ENCODE measurements at regions not wholly inside any gene's neighbourhood (a gene's known extent, or its start where the extent isn't known, plus 50 kb on each side); places are given as distances from the start of the nearest gene placed in this dataset.

- no peak overlapping the region for H3K4me2 ChIP-seq (ENCODE audit: low read length)
- H4K20me1 ChIP-seq (ENCODE audit: insufficient read depth) = no peaks in the 10 kb centered on the region
- no peak overlapping the region for H3K9ac ChIP-seq (ENCODE audit: low read length)
- no peak for TF ChIP-seq CTCF (IDR thresholded peaks at IDR 0.05; ENCODE audit: poor library complexity, severe bottlenecking)
- no peak for TF ChIP-seq MXI1 (conservative IDR thresholded peaks at IDR 0.05; ENCODE audit: poor library complexity, severe bottlenecking)
- no peak for TF ChIP-seq RAD21 (conservative IDR thresholded peaks at IDR 0.05)
- no peak for TF ChIP-seq EZH2 (IDR thresholded peaks at IDR 0.05; ENCODE audit: borderline replicate concordance, insufficient read depth, low read length, poor library complexity, severe bottlenecking)
- no peak for TF ChIP-seq REST (IDR thresholded peaks at IDR 0.05; ENCODE audit: borderline replicate concordance)
- TF ChIP-seq SMC3 (conservative IDR thresholded peaks at IDR 0.05; ENCODE audit: poor library complexity) = no peak
- TF ChIP-seq EP300 (conservative IDR thresholded peaks at IDR 0.05; ENCODE audit: poor library complexity, severe bottlenecking) = no peak
- TF ChIP-seq POLR2AphosphoS5 (IDR thresholded peaks at IDR 0.05) = no peak
- TF ChIP-seq TAF1 (IDR thresholded peaks at IDR 0.05; ENCODE audit: low read depth) = no peak
- H3K36me3 ChIP-seq (ENCODE audit: insufficient read depth, low read length) = no peaks in the 10 kb centered on the region
- no peak overlapping the region for H3K27ac ChIP-seq (ENCODE audit: low read length)
- H2AFZ ChIP-seq (ENCODE audit: low read depth, low read length) = no peak overlapping the region
- H3K4me3 ChIP-seq (ENCODE audit: low read length) = peak overlapping the region; percentile 71
- no peaks in the 10 kb centered on the region for H3K27me3 ChIP-seq (ENCODE audit: insufficient read depth, low read depth, low read length)
- no peaks in the 10 kb centered on the region for H3K9me2 ChIP-seq (ENCODE audit: insufficient read depth, low read length)
- H3F3A ChIP-seq (ENCODE audit: insufficient read depth, low read length, poor library complexity, severe bottlenecking) = no peaks in the 10 kb centered on the region
- H3K9me3 ChIP-seq (ENCODE audit: low read length) = no peaks in the 10 kb centered on the region
- H3K79me2 ChIP-seq (replicated peaks; ENCODE audit: insufficient read depth, low read length) = no peaks in the 10 kb centered on the region
Measured at GRCh38 chr7:101743995-101744360, 73.4 kb upstream of the CUX1 start.

- Histone ChIP-seq H3K4me2 (ENCODE audit: low read length) (no peak overlapping the region), H3K9me2 (ENCODE audit: insufficient read depth, low read length) (no peaks in the 10 kb centered on the region), H3K9me3 (ENCODE audit: low read length) (no peaks in the 10 kb centered on the region), H3K4me3 (ENCODE audit: low read length) (no peak overlapping the region), H3K36me3 (ENCODE audit: insufficient read depth, low read length) (no peaks in the 10 kb centered on the region), H2AFZ (ENCODE audit: low read depth, low read length) (no peak overlapping the region), H3K27ac (ENCODE audit: low read length) (no peak overlapping the region), H3F3A (ENCODE audit: insufficient read depth, low read length, poor library complexity, severe bottlenecking) (no peaks in the 10 kb centered on the region), H3K9ac (ENCODE audit: low read length) (no peak overlapping the region), H3K79me2 (replicated peaks; ENCODE audit: insufficient read depth, low read length) (no peaks in the 10 kb centered on the region), H3K27me3 (ENCODE audit: insufficient read depth, low read depth, low read length) (no peaks in the 10 kb centered on the region), H4K20me1 (ENCODE audit: insufficient read depth) (no peaks in the 10 kb centered on the region)
- no peak for TF ChIP-seq EP300 (conservative IDR thresholded peaks at IDR 0.05; ENCODE audit: poor library complexity, severe bottlenecking)
Measured at GRCh38 chr7:101744588-101744987, 72.8 kb upstream of the CUX1 start.

GRCh38 chr7:101746314-101746713, 71.1 kb upstream of the CUX1 start:
- H4K20me1 ChIP-seq (ENCODE audit: insufficient read depth) = no peaks in the 10 kb centered on the region
- no peak overlapping the region for H3K9ac ChIP-seq (ENCODE audit: low read length)
- H3K79me2 ChIP-seq (replicated peaks; ENCODE audit: insufficient read depth, low read length) = no peaks in the 10 kb centered on the region
- no peaks in the 10 kb centered on the region for H3K9me2 ChIP-seq (ENCODE audit: insufficient read depth, low read length)
- no peaks in the 10 kb centered on the region for H3F3A ChIP-seq (ENCODE audit: insufficient read depth, low read length, poor library complexity, severe bottlenecking)
- H3K9me3 ChIP-seq (ENCODE audit: low read length) = no peaks in the 10 kb centered on the region
- H3K27ac ChIP-seq (ENCODE audit: low read length) = no peak overlapping the region
- H3K27me3 ChIP-seq (ENCODE audit: insufficient read depth, low read depth, low read length) = no peaks in the 10 kb centered on the region
- H3K36me3 ChIP-seq (ENCODE audit: insufficient read depth, low read length) = no peaks in the 10 kb centered on the region
- TF ChIP-seq CTCF (IDR thresholded peaks at IDR 0.05; ENCODE audit: poor library complexity, severe bottlenecking) (no peak), REST (IDR thresholded peaks at IDR 0.05; ENCODE audit: borderline replicate concordance) (no peak), EZH2 (IDR thresholded peaks at IDR 0.05; ENCODE audit: borderline replicate concordance, insufficient read depth, low read length, poor library complexity, severe bottlenecking) (no peak), POLR2AphosphoS5 (IDR thresholded peaks at IDR 0.05) (no peak), TAF1 (IDR thresholded peaks at IDR 0.05; ENCODE audit: low read depth) (no peak), MXI1 (conservative IDR thresholded peaks at IDR 0.05; ENCODE audit: poor library complexity, severe bottlenecking) (no peak), EP300 (conservative IDR thresholded peaks at IDR 0.05; ENCODE audit: poor library complexity, severe bottlenecking) (no peak), SMC3 (conservative IDR thresholded peaks at IDR 0.05; ENCODE audit: poor library complexity) (no peak), RAD21 (conservative IDR thresholded peaks at IDR 0.05) (no peak)
- H3K4me2 ChIP-seq (ENCODE audit: low read length) = no peak overlapping the region
- no peak overlapping the region for H3K4me3 ChIP-seq (ENCODE audit: low read length)
- no peak overlapping the region for H2AFZ ChIP-seq (ENCODE audit: low read depth, low read length)
